ENCODE measurements at regions not wholly inside any gene's neighbourhood (a gene's known extent, or its start where the extent isn't known, plus 50 kb on each side); places are given as distances from the start of the nearest gene placed in this dataset.
"Not testable (repeated sequence)": the region's sequence is repeated elsewhere in the genome, so short reads cannot be mapped to it uniquely, and the experiment has no call there.

- DNase-seq, result no peak
Measured at GRCh38 chr7:89401099-89401498, 605.6 kb upstream of the TEX47 start.

GRCh38 chr7:89401690-89402089 is 606.2 kb upstream of the TEX47 start:
- no peak for DNase-seq

- no peak for DNase-seq
Measured at GRCh38 chr7:89451911-89452310, 656.4 kb upstream of the TEX47 start.

- DNase-seq, result no peak
Measured at GRCh38 chr7:89456556-89456955, 661.0 kb upstream of the TEX47 start.

GRCh38 chr7:89458114-89458513 is 662.6 kb upstream of the TEX47 start:
- no peak for DNase-seq

GRCh38 chr7:89474456-89474855 is 678.9 kb upstream of the TEX47 start:
- no peak for DNase-seq

- no peak for DNase-seq
Measured at GRCh38 chr7:89477991-89478390, 676.3 kb upstream of the STEAP1 start.

GRCh38 chr7:89495704-89496103 is 658.6 kb upstream of the STEAP1 start:
- DNase-seq, result no peak

- no peak for DNase-seq
Measured at GRCh38 chr7:89500084-89500483, 654.2 kb upstream of the STEAP1 start.

GRCh38 chr7:89503281-89503680 is 651.0 kb upstream of the STEAP1 start:
- DNase-seq, result no peak

GRCh38 chr7:89507034-89507433 is 647.2 kb upstream of the STEAP1 start:
- DNase-seq, result no peak

GRCh38 chr7:89511900-89512299 is 642.4 kb upstream of the STEAP1 start:
- DNase-seq, result no peak

- DNase-seq, result no peak
Measured at GRCh38 chr7:89514970-89515369, 639.3 kb upstream of the STEAP1 start.

GRCh38 chr7:89517815-89518214 is 636.5 kb upstream of the STEAP1 start:
- no peak for DNase-seq

GRCh38 chr7:89549768-89550167 is 604.5 kb upstream of the STEAP1 start:
- DNase-seq, result no peak

GRCh38 chr7:89554209-89554608 is 600.1 kb upstream of the STEAP1 start:
- no peak for DNase-seq

- DNase-seq, result no peak
Measured at GRCh38 chr7:89559596-89559995, 594.7 kb upstream of the STEAP1 start.

GRCh38 chr7:89563597-89563996 is 590.7 kb upstream of the STEAP1 start:
- DNase-seq, result no peak

GRCh38 chr7:89584896-89585295 is 569.4 kb upstream of the STEAP1 start:
- DNase-seq, result no peak

- DNase-seq, result no peak
Measured at GRCh38 chr7:89593125-89593524, 561.1 kb upstream of the STEAP1 start.

GRCh38 chr7:89602984-89603383 is 551.3 kb upstream of the STEAP1 start:
- DNase-seq, result no peak

- DNase-seq, result no peak
Measured at GRCh38 chr7:89605362-89605761, 548.9 kb upstream of the STEAP1 start.

- no peak for DNase-seq
Measured at GRCh38 chr7:89606511-89606910, 547.8 kb upstream of the STEAP1 start.

GRCh38 chr7:89607792-89608191 is 546.5 kb upstream of the STEAP1 start:
- DNase-seq, result no peak

GRCh38 chr7:89616829-89617228 is 537.4 kb upstream of the STEAP1 start:
- not testable (repeated sequence) for DNase-seq

Measured in muscle of arm (tissue), 1 donor.